H1 (cell line): ENCODE measurements at regions not wholly inside any gene's neighbourhood (a gene's known extent, or its start where the extent isn't known, plus 50 kb on each side); places are given as distances from the start of the nearest gene placed in this dataset.

ENCODE experiments used
- CTCF ChIA-PET: fragments of 300-600 bp; sonication (Branson Sonifier 250); formaldehyde crosslinking; loops from one replicate; lab custom pipeline; 2021; ENCODE audit not compliant: partially characterized antibody; lab: Charles Lee
- POLR2A ChIA-PET: fragments of 300-600 bp; sonication (Branson Sonifier 250); formaldehyde crosslinking; loops from one replicate; lab custom pipeline; 2021; ENCODE audit warnings: inconsistent platforms; ENCODE audit not compliant: partially characterized antibody; lab: Charles Lee
- DNase-seq, 2 experiments: peaks; one replicate each; pipeline versions ENCODE4 v3.0.0 to v3.0.0-alpha.2; 2010 to 2022; ENCODE audit warnings: low spot score in 2 of 2, low read depth in 1 of 2, mixed read lengths in 1 of 2
- FAIRE-seq: peaks from 2 replicates; lab custom pipeline; 2011; peaks lifted over from hg19 to GRCh38; lab: Jason Lieb, UNC
- H2AFZ ChIP-seq: 2 replicates; pipeline ENCODE4 v1.8.1; 2012; ENCODE audit warnings: low read length, inconsistent platforms
- H2AK5ac ChIP-seq: 2 replicates; pipeline ENCODE4 v1.6.1; 2013; ENCODE audit warnings: low read depth, low read length
- H2BK120ac ChIP-seq: replicated peaks from 2 replicates; pipeline ENCODE3; 2013; ENCODE audit warnings: low read depth, low read length, inconsistent platforms
- H2BK12ac ChIP-seq: 2 replicates; pipeline ENCODE4 v1.6.1; 2013; ENCODE audit warnings: low read depth, low read length
- H2BK15ac ChIP-seq: 2 replicates; pipeline ENCODE4 v1.6.1; 2013; ENCODE audit warnings: low read length
- H2BK20ac ChIP-seq: 2 replicates; pipeline ENCODE4 v1.6.1; 2013; ENCODE audit warnings: low read length
- H2BK5ac ChIP-seq: 2 replicates; pipeline ENCODE4 v1.6.1; 2013; ENCODE audit warnings: low read depth, low read length
- H3K14ac ChIP-seq: 2 replicates; pipeline ENCODE4 v1.6.1; 2013; ENCODE audit warnings: inconsistent platforms; ENCODE audit not compliant: insufficient read length
- H3K18ac ChIP-seq: 2 replicates; pipeline ENCODE4 v1.6.1; 2013; ENCODE audit warnings: low read length; ENCODE audit errors: extremely low read depth
- H3K23ac ChIP-seq: 2 replicates; pipeline ENCODE4 v1.6.1; 2013; ENCODE audit warnings: inconsistent platforms; ENCODE audit not compliant: insufficient read length
- H3K23me2 ChIP-seq: 2 replicates; pipeline ENCODE4 v1.6.1; 2013; ENCODE audit warnings: low read depth, low read length
- H3K27ac ChIP-seq: 2 replicates; pipeline ENCODE4 v1.6.1; 2011; ENCODE audit warnings: low read depth, low read length, inconsistent platforms
- H3K27me3 ChIP-seq, 4 experiments: replicated peaks in 1 of 4; 1 replicate in 1 of 4; 2 replicates in 3 of 4; pipeline versions ENCODE4 v1.6.1 to v1.8.1; 2011 to 2013; ENCODE audit warnings: low read length in 3 of 4, mild to moderate bottlenecking in 3 of 4, inconsistent platforms in 2 of 4, mixed read lengths in 2 of 4, moderate library complexity in 1 of 4; ENCODE audit not compliant: control insufficient read depth in 3 of 4, insufficient read depth in 3 of 4; ENCODE audit errors: extremely low read depth in 1 of 4
- H3K36me3 ChIP-seq, 4 experiments: 2 replicates each; pipeline versions ENCODE4 v1.6.1 to v1.8.1; 2011 to 2013; ENCODE audit warnings: mild to moderate bottlenecking in 4 of 4, low read length in 3 of 4, moderate library complexity in 2 of 4, control low read depth in 1 of 4, inconsistent platforms in 1 of 4; ENCODE audit not compliant: insufficient read depth in 4 of 4, control insufficient read depth in 2 of 4
- H3K4ac ChIP-seq: replicated peaks from 2 replicates; pipeline ENCODE3; 2013; ENCODE audit warnings: low read length, low read depth, mixed read lengths, inconsistent platforms; ENCODE audit not compliant: insufficient read length
- H3K4me1 ChIP-seq, 4 experiments: replicated peaks in 1 of 4; 1 replicate in 1 of 4; 2 replicates in 3 of 4; pipeline versions ENCODE4 v1.6.1 to v1.8.1; 2011 to 2013; ENCODE audit warnings: low read length in 3 of 4, inconsistent platforms in 2 of 4, mixed read lengths in 1 of 4; ENCODE audit not compliant: insufficient read depth in 4 of 4, control insufficient read depth in 3 of 4
- H3K4me2 ChIP-seq, 2 experiments: 2 replicates each; pipeline versions ENCODE4 v1.6.1 to v1.8.1; 2011 to 2013; ENCODE audit warnings: low read depth in 2 of 2, low read length in 2 of 2, control low read depth in 1 of 2, inconsistent platforms in 1 of 2, mild to moderate bottlenecking in 1 of 2; ENCODE audit not compliant: insufficient read depth in 1 of 2
- H3K4me3 ChIP-seq, 4 experiments: fragments of 200-600, 300-600 bp in 1 of 4; sonication (generic), shearing (Covaris generic), sonication (Bioruptor Twin) in 1 of 4; 2 replicates each; pipeline versions ENCODE4 v1.5.1 to v1.8.1; 2011 to 2016; ENCODE audit warnings: low read length in 4 of 4, low read depth in 3 of 4, control low read depth in 2 of 4, inconsistent platforms in 2 of 4, mild to moderate bottlenecking in 2 of 4, mixed read lengths in 1 of 4, moderate library complexity in 1 of 4; ENCODE audit not compliant: insufficient read depth in 2 of 4; ENCODE audit errors: extremely low read depth in 1 of 4
- H3K56ac ChIP-seq: replicated peaks from 2 replicates; pipeline ENCODE3; 2013; ENCODE audit warnings: low read depth, mild to moderate bottlenecking, mixed read lengths, low read length, inconsistent platforms; ENCODE audit not compliant: insufficient read length
- H3K79me1 ChIP-seq: 2 replicates; pipeline ENCODE4 v1.6.1; 2013; ENCODE audit warnings: low read depth, low read length, control low read depth
- H3K79me2 ChIP-seq, 2 experiments: 2 replicates each; pipeline versions ENCODE4 v1.6.1 to v1.8.1; 2012 to 2013; ENCODE audit warnings: low read length in 2 of 2, mild to moderate bottlenecking in 2 of 2, inconsistent platforms in 1 of 2; ENCODE audit not compliant: insufficient read depth in 2 of 2, control insufficient read depth in 1 of 2
- H3K9ac ChIP-seq, 4 experiments: replicated peaks in 1 of 4; 1 replicate in 1 of 4; 2 replicates in 3 of 4; pipeline versions ENCODE4 v1.6.1 to v1.8.1; 2011 to 2013; ENCODE audit warnings: low read depth in 3 of 4, low read length in 3 of 4, control low read depth in 2 of 4, mild to moderate bottlenecking in 2 of 4, moderate library complexity in 2 of 4, inconsistent platforms in 1 of 4; ENCODE audit errors: extremely low read depth in 1 of 4
- H3K9me3 ChIP-seq, 2 experiments: 2 replicates each; pipeline versions ENCODE4 v1.6.1 to v1.8.1; 2012 to 2013; ENCODE audit warnings: mild to moderate bottlenecking in 2 of 2, moderate library complexity in 2 of 2, control low read depth in 1 of 2, inconsistent platforms in 1 of 2, low read depth in 1 of 2, low read length in 1 of 2, mixed read lengths in 1 of 2; ENCODE audit not compliant: insufficient read depth in 2 of 2
- H4K20me1 ChIP-seq, 2 experiments: replicated peaks in 1 of 2; 2 replicates each; pipeline versions ENCODE3 to v1.8.1; 2011 to 2013; ENCODE audit warnings: inconsistent platforms in 2 of 2, low read length in 2 of 2, mild to moderate bottlenecking in 1 of 2; ENCODE audit not compliant: insufficient read depth in 2 of 2, control insufficient read depth in 1 of 2
- H4K5ac ChIP-seq: 2 replicates; pipeline ENCODE4 v1.6.1; 2013; ENCODE audit warnings: low read length, low read depth, mixed read lengths, inconsistent platforms; ENCODE audit not compliant: insufficient read length
- H4K8ac ChIP-seq: 2 replicates; pipeline ENCODE4 v1.8.0; 2013; ENCODE audit warnings: mild to moderate bottlenecking, moderate library complexity, low read length, inconsistent platforms; ENCODE audit not compliant: insufficient read depth; ENCODE audit errors: extremely low read depth
- H4K91ac ChIP-seq: replicated peaks from 2 replicates; pipeline ENCODE3; 2013; ENCODE audit warnings: low read length, mixed read lengths, inconsistent platforms; ENCODE audit not compliant: insufficient read length
- EZH2 ChIP-seq: fragments of 200-600 bp; sonication (generic); IDR thresholded peaks from 2 replicates; pipeline ENCODE4 v1.7.1; 2012; ENCODE audit warnings: low read depth, mild to moderate bottlenecking, moderate library complexity, low read length, inconsistent platforms; ENCODE audit not compliant: severe bottlenecking
- JUN ChIP-seq: IDR thresholded peaks from 2 replicates; pipeline ENCODE4 v1.6.1; 2011; ENCODE audit warnings: low read depth, mild to moderate bottlenecking, improper control_type of control experiment, low read length
- JUND ChIP-seq: IDR thresholded peaks from 2 replicates; pipeline ENCODE4 v1.6.1; 2011; ENCODE audit warnings: mild to moderate bottlenecking, improper control_type of control experiment, low read length
- KDM5A ChIP-seq: fragments of 200-600 bp; IDR thresholded peaks from 2 replicates; pipeline ENCODE4 v1.7.1; 2012; ENCODE audit warnings: mild to moderate bottlenecking, low read length, inconsistent platforms, mixed read lengths
- NANOG ChIP-seq: IDR thresholded peaks from 2 replicates; pipeline ENCODE4 v1.6.1; 2011; ENCODE audit warnings: low read length, low read depth, mild to moderate bottlenecking, inconsistent platforms; ENCODE audit not compliant: insufficient read depth, poor library complexity, severe bottlenecking
- TBP ChIP-seq: IDR thresholded peaks from 2 replicates; pipeline ENCODE4 v1.6.1; 2011; ENCODE audit warnings: low read depth, low read length, improper control_type of control experiment
- WGBS, 2 experiments: shearing (Covaris generic) in 1 of 2; methylation state at CpG; one replicate each; pipeline versions ENCODE4 v1.1.6 to v1.1.7; 2013 to 2015; ENCODE audit warnings: low lambda C conversion rate in 2 of 2, mixed read lengths in 2 of 2, inconsistent platforms in 1 of 2, low coverage in 1 of 2, missing lambda C conversion rate in 1 of 2; ENCODE audit not compliant: insufficient replicate concordance in 2 of 2, insufficient coverage in 1 of 2, insufficient read length in 1 of 2; ENCODE audit errors: extremely low coverage in 1 of 2, missing lambda C conversion rate in 1 of 2; 5-methylcytosine and 5-hydroxymethylcytosine counted together
- TF ChIP-seq, protein P1 (sequence below): IDR thresholded peaks from 2 replicates; pipeline ENCODE4 v1.6.1; 2012; ENCODE audit warnings: low read length, inconsistent platforms

DNA sequence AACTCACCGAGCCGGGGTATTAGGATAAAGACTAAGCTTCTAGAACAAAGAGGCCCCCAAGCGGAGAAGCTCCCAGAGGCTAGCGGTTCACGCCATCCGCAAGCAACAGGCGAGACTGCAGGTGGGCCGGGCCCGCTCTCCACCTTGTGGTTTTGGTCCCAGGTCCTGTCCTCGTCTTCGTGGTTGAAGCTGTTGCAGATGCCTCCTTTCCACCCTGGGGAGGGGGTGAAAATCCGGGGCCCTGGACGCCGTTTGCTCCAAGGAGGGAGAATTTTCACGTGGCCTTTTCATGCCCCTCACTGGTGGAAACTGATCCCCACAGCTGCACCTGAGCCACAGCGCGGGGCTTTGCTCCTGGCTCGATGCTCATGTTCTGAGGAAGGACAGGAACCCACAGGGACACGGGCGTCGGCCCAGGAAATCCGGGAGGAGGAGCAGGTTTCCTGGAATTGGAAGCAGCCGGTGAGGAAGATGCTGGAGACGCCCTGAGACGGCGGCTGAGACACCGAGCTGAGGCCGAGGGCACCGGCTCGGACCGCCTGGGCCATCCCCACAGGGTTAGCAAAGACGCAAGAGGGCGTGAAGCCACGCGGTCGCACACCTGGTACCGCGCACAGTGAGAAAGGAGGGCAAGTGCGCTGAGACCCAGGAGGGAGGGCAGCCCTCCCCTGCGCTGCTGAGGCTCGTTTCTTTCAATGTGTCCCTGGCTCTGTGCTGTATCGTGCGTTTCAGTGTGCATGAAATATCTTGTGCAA is 54.7 kb upstream of the SALL3 start:
- Histone ChIP-seq H3K27ac (no peak overlapping the region), H4K5ac (no peak overlapping the region), H3K23me2 (peaks cover 2% of the 10 kb centered on the region; the same call in 1 of the 2 replicates), H3K4ac (no peak overlapping the region), H3K36me3 (no peaks in the 10 kb centered on the region), H3K4me1 (peaks cover 0 to under 1% (median 0%) of the 10 kb centered on the region in 4 experiments; a peak in 1 of 7 replicates), H4K8ac (no peak overlapping the region), H3K79me1 (peaks cover 2% of the 10 kb centered on the region; the same call in 1 of the 2 replicates), H3K56ac (no peak overlapping the region), H4K20me1 (no peaks in the 10 kb centered on the region), H2BK120ac (no peak overlapping the region), H2AK5ac (no peak overlapping the region), H2BK5ac (no peak overlapping the region), H3K4me2 (no peak overlapping the region), H3K23ac (no peak overlapping the region), H3K14ac (no peak overlapping the region), H2AFZ (no peak overlapping the region), H3K18ac (no peak overlapping the region), H2BK15ac (0 out of 2 replicates have a peak overlapping the region, but pooled peaks have one; percentile 61), H4K91ac (no peak overlapping the region), H2BK12ac (no peak overlapping the region), H3K4me3 (no peak overlapping the region), H2BK20ac (no peak overlapping the region), H3K9ac (no peak overlapping the region), H3K27me3 (no peaks in the 10 kb centered on the region), H3K79me2 (no peaks in the 10 kb centered on the region), H3K9me3 (no peaks in the 10 kb centered on the region; a peak in 1 of 4 replicates)
- ChIA-PET CTCF (interaction anchor here (0.7 to 1.2 kb wide), 4 partner anchors 41 to 377 kb away, joined by 3 to 4 read pairs (median 4); no protein-coding TSS in a partner anchor), POLR2A (interaction anchor here (0.8 kb wide), 1 partner anchor 30 kb away, joined by 3 read pairs; no protein-coding TSS in a partner anchor)
- DNase-seq (no peak), FAIRE-seq (no peak)
- no peak for TF ChIP-seq JUND
- TF ChIP-seq NANOG = no peak
- no peak for TF ChIP-seq JUN
- no peak for TF ChIP-seq KDM5A
- TF ChIP-seq EZH2 = no peak
- TF ChIP-seq, protein P1, sequence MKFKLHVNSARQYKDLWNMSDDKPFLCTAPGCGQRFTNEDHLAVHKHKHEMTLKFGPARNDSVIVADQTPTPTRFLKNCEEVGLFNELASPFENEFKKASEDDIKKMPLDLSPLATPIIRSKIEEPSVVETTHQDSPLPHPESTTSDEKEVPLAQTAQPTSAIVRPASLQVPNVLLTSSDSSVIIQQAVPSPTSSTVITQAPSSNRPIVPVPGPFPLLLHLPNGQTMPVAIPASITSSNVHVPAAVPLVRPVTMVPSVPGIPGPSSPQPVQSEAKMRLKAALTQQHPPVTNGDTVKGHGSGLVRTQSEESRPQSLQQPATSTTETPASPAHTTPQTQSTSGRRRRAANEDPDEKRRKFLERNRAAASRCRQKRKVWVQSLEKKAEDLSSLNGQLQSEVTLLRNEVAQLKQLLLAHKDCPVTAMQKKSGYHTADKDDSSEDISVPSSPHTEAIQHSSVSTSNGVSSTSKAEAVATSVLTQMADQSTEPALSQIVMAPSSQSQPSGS = no peak
- TF ChIP-seq TBP = no peak
- WGBS, 2 experiments = 94% methylated on average over 39 of the region's 43 CpGs; no CpG with 5 or more reads in 1 of the 2 experiments
